ENCODE measurements at regions not wholly inside any gene's neighbourhood (a gene's known extent, or its start where the extent isn't known, plus 50 kb on each side); places are given as distances from the start of the nearest gene placed in this dataset.
"Not testable (repeated sequence)": the region's sequence is repeated elsewhere in the genome, so short reads cannot be mapped to it uniquely, and the experiment has no call there.

DNA sequence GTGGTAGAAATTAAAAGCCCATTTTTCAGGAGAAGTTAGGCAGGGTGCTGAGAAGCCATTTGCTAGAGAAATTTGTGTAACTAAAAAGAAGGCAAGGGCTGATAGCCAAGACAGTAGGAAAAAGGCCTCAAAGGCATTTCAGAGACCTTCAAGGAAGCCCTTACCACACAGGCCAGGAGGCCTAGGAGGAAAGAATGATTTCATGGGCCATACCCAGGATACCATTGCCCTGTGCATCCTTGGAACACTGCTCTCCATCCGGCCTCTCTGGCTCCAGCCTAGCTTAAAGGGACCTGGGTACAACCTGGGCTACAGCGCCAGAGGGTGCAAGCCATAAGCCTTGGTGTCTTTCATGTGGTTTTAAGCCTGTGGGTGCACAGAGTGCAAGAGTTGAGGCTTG is 193.6 kb upstream of the GRM7 start:
- no peak for DNase-seq

DNA sequence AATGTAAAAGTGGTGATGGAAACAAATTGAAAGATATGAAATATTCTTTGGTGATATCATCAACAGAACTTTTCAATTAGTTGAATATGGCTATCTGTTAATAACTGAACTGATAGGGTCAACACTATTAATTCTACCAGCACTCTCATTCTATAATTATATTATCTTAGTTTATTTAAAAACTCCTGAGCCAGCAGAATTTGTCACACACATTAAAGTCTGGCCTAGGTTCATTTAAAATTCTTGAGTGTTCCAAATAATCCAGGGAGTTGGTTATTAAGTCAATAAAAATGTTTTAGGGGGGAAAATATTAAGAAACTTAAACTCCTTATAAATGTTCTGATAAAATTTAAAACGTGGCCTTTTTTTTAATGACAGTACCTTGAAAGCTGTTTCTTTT is 189.6 kb upstream of the GRM7 start:
- DNase-seq = no peak

- DNase-seq = no peak
Observed at GRCh38 chr3:6679510-6679909, 181.4 kb upstream of the GRM7 start.

- DNase-seq = no peak
Observed at GRCh38 chr3:6680119-6680806, 180.7 kb upstream of the GRM7 start.

DNA sequence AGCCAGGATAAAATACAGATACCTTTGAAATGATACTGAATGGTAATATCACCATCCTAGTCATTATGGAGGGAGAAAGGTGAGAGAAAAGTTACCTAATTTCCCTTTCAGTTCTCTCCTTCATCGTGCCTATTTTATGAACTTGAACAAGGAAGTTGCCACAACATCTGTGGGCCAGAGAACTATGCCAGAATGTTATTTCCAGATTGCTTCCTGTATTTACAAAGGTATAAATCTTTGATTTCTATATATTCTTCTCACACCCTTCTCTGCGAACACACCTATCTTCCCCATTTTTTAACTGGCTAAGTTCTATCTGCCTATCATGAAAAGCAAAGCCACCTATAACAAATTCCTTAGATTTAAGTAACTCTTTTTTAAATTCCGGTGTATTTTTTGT is 163.6 kb upstream of the GRM7 start:
- no peak for DNase-seq

GRCh38 chr3:6697722-6698121 is 163.2 kb upstream of the GRM7 start:
- DNase-seq = no peak

DNA sequence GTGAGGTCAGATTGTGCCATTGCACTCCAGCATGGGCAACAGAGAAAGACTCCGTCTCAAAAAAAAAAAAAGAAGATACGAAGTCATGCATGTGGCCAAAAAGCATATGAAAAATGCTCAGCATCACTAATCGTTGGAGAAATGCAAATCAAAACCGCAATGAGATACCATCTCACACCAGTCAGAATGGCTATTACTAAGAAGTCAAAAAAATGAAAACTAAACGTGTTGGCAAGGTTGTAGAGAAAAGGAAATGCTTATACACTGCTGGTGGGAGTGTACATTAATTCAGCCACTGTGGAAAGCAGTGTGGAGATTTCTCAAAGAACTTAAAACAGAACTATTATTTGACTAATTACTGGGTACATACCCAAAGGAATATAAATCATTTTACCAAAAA is 156.1 kb upstream of the GRM7 start:
- not testable (repeated sequence) for DNase-seq

- no peak for DNase-seq
Observed at GRCh38 chr3:6706777-6707176, 154.1 kb upstream of the GRM7 start.

DNA sequence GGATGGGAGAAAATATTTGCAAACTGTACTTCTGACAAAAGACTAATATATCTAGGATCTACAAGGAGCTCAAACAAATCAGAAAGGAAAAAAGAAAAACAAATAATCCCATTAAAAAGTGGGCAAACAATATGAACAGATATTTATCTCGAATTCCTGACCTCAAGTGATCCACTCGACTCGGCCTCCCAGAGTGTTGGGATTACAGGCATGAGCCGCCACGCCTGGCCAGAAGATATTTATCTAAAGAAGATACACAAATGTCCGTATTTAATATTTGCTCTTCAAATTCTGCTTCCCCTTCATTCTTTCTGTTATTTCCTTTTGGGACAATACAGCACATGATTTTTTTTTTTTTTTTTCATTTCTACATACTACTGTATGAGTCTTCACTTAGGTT is 151.7 kb upstream of the GRM7 start:
- no peak for DNase-seq

- no peak for DNase-seq
Observed at GRCh38 chr3:6714962-6715361, 146.0 kb upstream of the GRM7 start.

- DNase-seq = no peak
Observed at GRCh38 chr3:6716420-6716819, 144.5 kb upstream of the GRM7 start.

- DNase-seq = no peak
Observed at GRCh38 chr3:6717026-6717943, 143.6 kb upstream of the GRM7 start.

- DNase-seq = no peak
Observed at GRCh38 chr3:6719999-6720398, 140.9 kb upstream of the GRM7 start.

GRCh38 chr3:6721491-6721890 is 139.4 kb upstream of the GRM7 start:
- DNase-seq = no peak

DNA sequence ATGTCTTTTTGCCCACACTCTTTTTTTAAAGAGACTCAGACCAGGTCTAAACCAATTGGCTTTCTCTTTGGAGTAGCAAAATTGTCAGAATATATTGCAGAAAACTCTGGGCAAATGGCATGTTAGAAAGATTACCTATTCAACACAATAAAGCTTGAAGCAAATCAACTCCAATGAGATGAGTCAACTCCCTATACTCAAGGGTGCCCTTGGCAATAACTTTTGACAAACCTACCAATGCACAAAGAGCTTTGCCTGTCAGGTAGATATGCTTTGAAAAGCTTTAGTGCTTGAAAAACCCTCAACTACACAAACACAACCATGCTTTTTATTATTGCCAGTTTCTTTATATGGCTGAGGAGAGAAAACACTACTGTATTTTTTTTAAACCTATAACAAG is 137.7 kb upstream of the GRM7 start:
- DNase-seq = no peak

GRCh38 chr3:6726811-6727210 is 134.1 kb upstream of the GRM7 start:
- no peak for DNase-seq

GRCh38 chr3:6732807-6733206 is 128.1 kb upstream of the GRM7 start:
- DNase-seq = no peak

DNA sequence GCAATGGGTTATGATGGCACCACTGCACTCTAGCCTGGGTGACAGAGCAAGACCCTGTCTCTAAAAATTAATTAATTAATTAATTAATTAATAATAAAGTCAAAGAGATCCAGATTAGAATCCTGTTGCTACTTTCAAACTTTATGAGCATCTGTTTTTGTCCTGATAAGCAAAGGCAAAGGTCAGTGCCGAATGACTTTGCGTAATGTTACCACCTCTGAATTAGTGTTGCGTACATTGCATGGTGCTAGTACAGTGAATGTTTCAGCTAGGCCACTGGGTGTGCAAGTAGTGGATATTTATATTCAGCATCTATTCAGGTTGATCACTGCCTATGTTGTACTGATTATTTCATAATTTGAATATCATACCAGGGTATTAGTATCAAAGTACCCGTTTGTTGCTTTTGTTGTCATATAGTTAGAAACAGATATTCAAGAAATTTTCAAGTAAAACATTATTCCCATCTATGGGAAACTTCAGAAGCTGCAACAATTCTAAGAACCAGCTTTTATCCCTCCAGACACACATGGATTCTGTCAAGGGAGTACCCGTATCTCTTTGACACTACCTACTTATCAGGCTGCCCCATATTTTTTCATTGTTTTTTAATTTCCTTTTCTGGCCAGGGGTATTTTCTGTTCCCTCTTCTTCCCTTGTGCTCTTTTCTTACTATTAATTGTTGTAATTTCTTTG is 127.1 kb upstream of the GRM7 start:
- no peak for DNase-seq

- DNase-seq = no peak
Observed at GRCh38 chr3:6734395-6734746, 126.5 kb upstream of the GRM7 start.

GRCh38 chr3:6736836-6737629 is 123.9 kb upstream of the GRM7 start:
- DNase-seq = no peak

GRCh38 chr3:6737630-6738029 is 123.3 kb upstream of the GRM7 start:
- no peak for DNase-seq

- no peak for DNase-seq
Observed at GRCh38 chr3:6739288-6739687, 121.6 kb upstream of the GRM7 start.
